Breast epithelium (tissue), 4 donors: ENCODE measurements at regions not wholly inside any gene's neighbourhood (a gene's known extent, or its start where the extent isn't known, plus 50 kb on each side); places are given as distances from the start of the nearest gene placed in this dataset.

Experiments
- DNase-seq, 2 donors: peaks; one replicate each; pipeline ENCODE4 v3.0.0-alpha.2; 2019; ENCODE audit warnings: low spot score in 2 of 2
- H3K27ac ChIP-seq, 2 donors: fragments of 200-600 bp; sonication (generic) in 1 of 2; one replicate each; pipeline ENCODE4 v1.5.1; 2016 to 2019; ENCODE audit warnings: mild to moderate bottlenecking in 1 of 2
- H3K27me3 ChIP-seq, 2 donors: fragments of 200-600 bp; sonication (generic) in 1 of 2; one replicate each; pipeline versions ENCODE4 v1.5.1 to v1.6.0; 2017 to 2019; ENCODE audit warnings: control low read depth in 1 of 2, mild to moderate bottlenecking in 1 of 2
- H3K36me3 ChIP-seq: fragments of 200-600 bp; one replicate; pipeline ENCODE4 v1.5.1; 2019
- H3K4me1 ChIP-seq, 2 donors: fragments of 200-600 bp; sonication (generic); one replicate each; pipeline ENCODE4 v1.5.1; 2016 to 2019; ENCODE audit warnings: control low read depth in 1 of 2
- H3K4me3 ChIP-seq, 3 donors: fragments of 200-600 bp; sonication (generic); 1 replicate in 2 of 3; 2 replicates in 1 of 3; pipeline ENCODE4 v1.5.1; 2016 to 2019; ENCODE audit warnings: mild to moderate bottlenecking in 3 of 3, moderate library complexity in 2 of 3
- H3K9me3 ChIP-seq, 2 donors: fragments of 200-600 bp; sonication (generic) in 1 of 2; one replicate each; pipeline ENCODE4 v1.5.1; 2016 to 2019; ENCODE audit warnings: control low read depth in 1 of 2
- CTCF ChIP-seq, 3 donors: fragments of 450-650 bp; IDR thresholded peaks; one replicate each; pipeline ENCODE4 v1.5.1; 2016 to 2017; ENCODE audit warnings: antibody characterized with exemption in 3 of 3, mild to moderate bottlenecking in 3 of 3, moderate library complexity in 3 of 3
- POLR2A ChIP-seq: fragments of 450-650 bp; IDR thresholded peaks from one replicate; pipeline ENCODE4 v1.6.1; 2016; ENCODE audit warnings: antibody characterized with exemption, mild to moderate bottlenecking, moderate library complexity
- POLR2AphosphoS5 ChIP-seq, 3 donors: sonication (generic); formaldehyde crosslinking; IDR thresholded peaks; one replicate each; pipeline ENCODE4 v1.6.1; 2017; ENCODE audit warnings: antibody characterized with exemption in 3 of 3
- intact Hi-C: fragments of 100-400 bp; cut with DNase I; formaldehyde crosslinking; loops from one replicate; pipeline ENCODE4 v1.15.1; 2023; ENCODE audit warnings: low total_unique reads

- no peaks in the 10 kb centered on the region for H3K4me1 ChIP-seq
- TF ChIP-seq POLR2AphosphoS5 (IDR thresholded peaks at IDR 0.05): no peak
- TF ChIP-seq POLR2A: no peak
- TF ChIP-seq CTCF (IDR thresholded peaks at IDR 0.05): no peak
- H3K27me3 ChIP-seq: no peaks in the 10 kb centered on the region
- DNase-seq: no peak
- H3K4me3 ChIP-seq: no peak overlapping the region
- H3K9me3 ChIP-seq: no peaks in the 10 kb centered on the region
- no peaks in the 10 kb centered on the region for H3K36me3 ChIP-seq
- no peak overlapping the region for H3K27ac ChIP-seq
- intact Hi-C loops: no loop called here
These were observed 271.0 kb downstream of the MYCN start for GRCh38 chr2:16211341-16211740.

- no peaks in the 10 kb centered on the region for H3K27me3 ChIP-seq
- H3K9me3 ChIP-seq: no peaks in the 10 kb centered on the region
- intact Hi-C loops: no loop called here
- DNase-seq: no peak
- no peaks in the 10 kb centered on the region for H3K36me3 ChIP-seq
- H3K4me3 ChIP-seq: no peak overlapping the region
- no peak overlapping the region for H3K27ac ChIP-seq
- TF ChIP-seq POLR2AphosphoS5 (IDR thresholded peaks at IDR 0.05) (no peak), POLR2A (no peak), CTCF (IDR thresholded peaks at IDR 0.05) (no peak)
- no peaks in the 10 kb centered on the region for H3K4me1 ChIP-seq
These were observed 270.5 kb downstream of the MYCN start for GRCh38 chr2:16210841-16211240.

GRCh38 chr2:16209799-16210198 is 269.4 kb downstream of the MYCN start:
- H3K4me1 ChIP-seq: no peaks in the 10 kb centered on the region
- no peak overlapping the region for H3K27ac ChIP-seq
- DNase-seq: no peak
- H3K36me3 ChIP-seq: no peaks in the 10 kb centered on the region
- intact Hi-C loops: loop anchor here (5.0 kb wide), 1 partner anchor 152 kb away; no protein-coding TSS in a partner anchor
- H3K27me3 ChIP-seq: no peaks in the 10 kb centered on the region
- H3K9me3 ChIP-seq: no peaks in the 10 kb centered on the region
- no peak for TF ChIP-seq POLR2AphosphoS5 (IDR thresholded peaks at IDR 0.05)
- TF ChIP-seq POLR2A: no peak
- TF ChIP-seq CTCF (IDR thresholded peaks at IDR 0.05): no peak
- no peak overlapping the region for H3K4me3 ChIP-seq

- Histone ChIP-seq H3K27me3 (no peaks in the 10 kb centered on the region), H3K4me1 (no peaks in the 10 kb centered on the region), H3K4me3 (no peak overlapping the region), H3K36me3 (no peaks in the 10 kb centered on the region), H3K27ac (no peak overlapping the region), H3K9me3 (no peaks in the 10 kb centered on the region)
- DNase-seq: no peak
- TF ChIP-seq POLR2AphosphoS5 (IDR thresholded peaks at IDR 0.05) (no peak), CTCF (IDR thresholded peaks at IDR 0.05) (no peak), POLR2A (no peak)
- intact Hi-C loops: loop anchor here (5.0 kb wide), 1 partner anchor 152 kb away; no protein-coding TSS in a partner anchor
These were observed 268.6 kb downstream of the MYCN start for GRCh38 chr2:16208921-16209320.

- Histone ChIP-seq H3K27ac (no peak overlapping the region), H3K4me3 (no peak overlapping the region), H3K4me1 (no peaks in the 10 kb centered on the region), H3K9me3 (no peaks in the 10 kb centered on the region), H3K27me3 (no peaks in the 10 kb centered on the region), H3K36me3 (no peaks in the 10 kb centered on the region)
- no peak for DNase-seq
- TF ChIP-seq POLR2AphosphoS5 (IDR thresholded peaks at IDR 0.05): no peak
- TF ChIP-seq CTCF (IDR thresholded peaks at IDR 0.05): no peak
- TF ChIP-seq POLR2A: no peak
- intact Hi-C loops: loop anchor here (5.0 kb wide), 1 partner anchor 151 kb away; no protein-coding TSS in a partner anchor
These were observed 268.0 kb downstream of the MYCN start for GRCh38 chr2:16208241-16208797.
